Central memory CD4-positive, alpha-beta T cell (primary cell): ENCODE measurements at regions not wholly inside any gene's neighbourhood (a gene's known extent, or its start where the extent isn't known, plus 50 kb on each side); places are given as distances from the start of the nearest gene placed in this dataset.
"Not testable (repeated sequence)": the region's sequence is repeated elsewhere in the genome, so short reads cannot be mapped to it uniquely, and the experiment has no call there.

Experiments
- DNase-seq: peaks from one replicate; pipeline ENCODE4 v3.0.0; 2022

DNA sequence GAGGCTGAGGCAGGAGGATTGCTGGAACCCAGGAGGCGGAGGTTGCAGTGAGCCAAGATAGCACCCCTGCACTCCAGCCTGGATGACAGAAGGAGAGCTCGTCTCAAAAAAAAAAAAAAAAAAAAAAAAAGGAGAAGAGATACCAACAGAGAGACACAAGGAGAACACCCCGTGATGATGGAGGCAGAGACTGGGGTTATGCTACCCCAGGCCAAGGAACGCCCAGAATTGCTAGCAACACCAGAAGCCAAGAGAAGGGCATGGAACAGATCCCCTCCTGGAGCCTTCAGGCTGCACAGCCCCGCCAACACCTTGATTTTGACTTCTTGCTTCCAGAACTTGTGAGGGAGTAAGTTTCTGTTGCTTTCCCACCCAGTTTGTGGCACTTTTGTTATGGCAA, 148.0 kb upstream of the FOXN3 start:
- no peak for DNase-seq

DNA sequence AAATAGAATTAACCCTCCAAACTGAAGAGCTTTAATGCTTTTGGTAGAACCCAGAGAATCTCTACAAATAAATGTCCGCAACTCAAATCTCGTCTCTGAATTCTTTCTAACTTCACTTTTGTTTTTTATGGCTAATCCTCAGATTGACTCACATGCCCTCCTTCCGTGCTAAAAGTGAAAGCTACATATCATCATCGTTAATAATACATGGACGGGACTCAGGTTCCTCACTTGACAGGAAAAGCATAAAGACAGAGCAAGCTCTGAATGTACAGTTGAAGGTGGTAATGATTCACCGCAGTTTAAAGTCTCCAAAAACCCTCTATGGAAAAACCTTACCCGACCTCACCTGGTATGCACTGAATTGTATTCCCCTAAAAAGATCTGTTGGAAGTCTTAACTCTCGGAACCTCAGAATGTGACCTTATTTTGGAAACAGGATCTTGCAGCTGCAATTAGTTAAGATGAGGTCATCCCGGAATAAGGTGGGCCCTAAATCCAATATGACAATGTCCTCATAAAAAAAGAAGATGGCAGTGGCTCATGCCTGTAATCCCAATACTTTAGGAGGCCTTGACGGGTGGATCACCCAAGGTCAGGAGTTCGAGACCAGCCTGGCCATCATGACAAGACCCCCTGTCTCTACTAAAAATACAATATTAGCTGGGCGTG, 147.4 kb upstream of the FOXN3 start:
- no peak for DNase-seq

- DNase-seq, result no peak
Measured at GRCh38 chr14:89563471-89563870, 146.4 kb upstream of the FOXN3 start.

DNA sequence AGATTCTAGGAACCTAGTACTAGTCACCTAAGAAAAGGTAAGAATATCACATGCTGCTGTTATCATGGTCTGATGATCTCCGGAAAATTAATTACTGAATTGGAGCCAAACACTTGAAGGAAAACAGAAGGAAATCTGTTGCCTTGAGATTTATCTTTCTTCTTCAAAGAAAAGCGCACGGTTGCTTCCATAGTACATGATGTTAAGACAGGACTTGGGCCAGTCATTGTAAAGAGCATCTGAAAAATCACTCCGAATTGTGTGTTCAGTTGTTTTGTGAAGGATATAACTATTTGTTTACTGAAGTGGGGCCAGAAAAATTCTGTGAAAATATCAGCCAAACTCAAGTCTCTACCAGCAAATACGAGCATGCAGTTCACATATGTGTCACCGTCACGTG, 134.9 kb upstream of the FOXN3 start:
- DNase-seq, result no peak

DNA sequence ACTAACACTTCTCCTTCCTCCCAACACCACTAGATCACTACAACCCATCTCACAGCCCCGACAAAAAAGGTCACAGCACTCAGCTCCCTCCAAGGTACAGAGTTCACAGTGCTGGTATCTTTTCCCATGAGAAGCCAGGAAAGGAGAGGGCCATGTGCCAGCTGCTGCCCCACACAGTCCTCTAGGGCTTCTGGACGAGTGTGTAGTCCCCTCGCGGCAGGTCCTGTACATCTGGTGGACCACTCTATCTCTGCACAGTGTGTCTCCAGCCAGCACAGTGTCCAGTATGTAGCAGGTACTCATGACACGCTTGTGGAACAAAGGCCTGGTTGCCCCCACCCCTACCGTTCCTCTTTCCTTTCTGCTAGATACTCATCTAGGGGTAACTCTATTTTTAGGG, 134.4 kb upstream of the FOXN3 start:
- no peak for DNase-seq

GRCh38 chr14:89550821-89551220, 133.8 kb upstream of the FOXN3 start:
- DNase-seq, result no peak

DNA sequence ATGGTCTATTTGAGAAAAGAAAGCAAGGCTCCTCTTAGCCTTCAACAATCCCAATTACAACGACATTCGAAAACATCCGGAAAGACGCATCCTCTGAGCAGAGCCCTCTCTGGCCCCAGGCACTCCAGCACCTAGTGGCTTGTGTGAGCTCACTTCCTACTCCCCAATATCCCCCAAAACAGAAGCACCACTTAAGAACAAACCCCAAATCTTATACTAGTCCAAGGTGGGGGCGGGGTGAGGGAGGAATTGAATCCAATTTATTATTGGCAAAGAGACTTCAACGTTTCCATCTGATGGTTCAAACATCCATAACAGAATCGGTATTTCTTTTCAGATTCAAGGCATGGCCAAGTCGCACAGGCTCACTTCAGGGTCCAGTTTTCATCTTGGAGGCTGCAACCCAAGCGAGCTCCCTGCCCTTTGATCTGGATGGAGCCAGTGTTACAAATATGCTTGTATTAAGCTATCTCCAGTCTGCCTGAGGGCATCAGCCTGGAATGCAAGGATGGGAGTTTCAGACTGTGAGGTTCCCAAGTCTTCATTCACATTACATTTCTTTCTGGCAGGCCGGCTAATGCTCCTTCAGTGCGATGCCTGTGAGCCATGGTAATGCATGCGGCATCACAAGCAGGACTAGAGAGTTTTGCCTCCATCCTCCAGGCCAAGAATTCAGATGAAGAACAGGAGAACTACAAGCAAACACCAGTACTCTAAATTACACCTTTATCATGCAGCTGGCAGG, 132.5 kb upstream of the FOXN3 start:
- no peak for DNase-seq

- DNase-seq, result not testable (repeated sequence)
Measured at GRCh38 chr14:89547047-89547446, 130.0 kb upstream of the FOXN3 start.

DNA sequence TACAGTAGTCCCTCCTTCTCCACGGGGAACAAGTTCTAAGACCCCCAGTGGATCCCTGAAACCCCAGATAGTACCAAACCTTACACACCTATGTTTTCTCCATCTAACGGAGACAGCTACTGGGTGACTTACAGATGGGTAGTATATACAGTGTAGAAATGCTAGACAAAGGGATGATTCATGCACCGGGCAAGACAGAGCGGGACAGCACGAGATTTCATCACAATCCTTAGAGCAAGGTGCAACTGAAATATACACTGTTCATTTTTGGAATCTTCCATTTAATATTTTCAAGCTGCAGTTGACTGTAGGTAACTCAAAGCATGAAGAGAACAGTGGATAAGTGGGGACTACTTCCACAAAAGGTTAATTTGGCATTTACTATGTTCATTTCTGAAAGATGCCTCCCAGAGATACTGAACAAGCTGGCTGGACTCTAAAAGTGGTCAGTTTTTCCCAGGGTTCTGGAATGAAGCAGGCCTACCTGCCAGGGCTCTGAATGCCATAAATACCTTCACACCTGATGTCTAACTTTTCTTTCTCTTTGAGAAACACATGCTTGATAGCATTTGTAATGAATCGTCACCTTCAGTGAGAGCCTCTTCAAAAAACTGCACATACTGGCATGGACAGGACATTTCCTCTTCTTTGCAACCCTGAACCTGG, 127.7 kb upstream of the FOXN3 start:
- no peak for DNase-seq

- DNase-seq, result no peak
Measured at GRCh38 chr14:89543425-89543790, 126.4 kb upstream of the FOXN3 start.

- DNase-seq, result no peak
Measured at GRCh38 chr14:89542786-89543424, 125.9 kb upstream of the FOXN3 start.

DNA sequence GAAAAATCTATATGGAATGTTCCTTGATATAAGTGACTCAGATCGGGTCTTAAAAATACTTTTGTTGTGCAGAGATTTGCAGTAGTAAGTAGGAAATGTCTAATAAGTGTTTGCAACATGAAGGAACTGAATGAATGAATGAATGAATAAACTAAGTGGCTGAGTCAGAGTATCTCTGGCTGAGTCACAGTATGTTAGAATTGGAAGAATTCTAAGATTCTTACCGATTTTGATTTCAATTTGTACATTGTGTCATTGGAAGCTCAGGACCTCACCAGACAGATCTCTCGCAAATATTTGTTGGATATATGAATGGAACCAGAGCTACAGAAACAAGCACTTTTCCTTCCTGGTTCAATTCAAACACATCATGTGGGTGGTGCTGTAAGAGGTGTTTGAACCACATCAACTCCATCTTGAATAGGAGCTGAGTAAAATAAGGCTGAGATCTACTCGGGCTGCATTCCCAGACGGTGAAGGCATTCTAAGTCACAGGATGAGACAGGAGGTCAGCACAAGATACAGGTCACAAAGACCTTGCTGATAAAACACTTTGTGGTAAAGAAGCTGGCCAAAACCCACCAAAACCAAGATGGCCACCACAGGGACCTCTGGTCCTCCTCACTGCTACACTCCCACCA, 123.9 kb upstream of the FOXN3 start:
- DNase-seq, result no peak

DNA sequence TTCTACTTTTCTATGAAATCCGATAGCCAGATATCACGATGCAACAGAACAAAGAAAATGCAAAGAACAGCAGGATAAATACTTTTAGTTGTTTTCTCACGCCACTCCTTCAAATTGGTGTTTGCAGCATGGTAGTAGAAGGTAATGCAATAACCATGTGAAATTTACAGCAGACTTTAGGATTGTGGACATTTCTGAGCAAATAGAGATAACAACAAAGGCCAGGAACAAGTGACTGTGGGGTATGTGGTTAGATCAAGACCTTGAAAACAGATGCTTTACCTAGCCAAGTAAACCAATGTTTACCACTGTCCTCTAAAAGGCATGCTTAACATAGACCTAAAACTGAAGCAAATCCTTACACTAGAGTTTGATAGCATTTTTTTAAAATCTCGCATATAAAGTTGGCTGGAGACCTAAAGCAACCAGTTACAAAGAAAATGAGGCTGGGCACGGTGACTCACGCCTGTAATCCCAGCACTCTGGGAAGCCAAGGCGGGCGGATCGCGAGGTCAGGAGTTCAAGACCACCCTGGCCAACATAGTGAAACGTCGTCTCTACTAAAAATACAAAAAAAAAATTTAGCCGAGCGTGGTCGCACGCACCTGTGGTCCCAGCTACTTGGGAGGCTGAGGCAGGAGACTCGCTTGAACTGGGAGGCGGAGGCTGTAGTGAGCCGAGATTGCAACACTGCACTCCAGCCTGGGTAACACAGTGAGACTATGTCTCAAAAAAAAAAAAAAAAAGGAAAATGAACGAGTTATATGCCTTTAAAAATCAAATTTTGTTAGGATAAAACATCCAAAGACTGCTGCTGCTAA, 123.2 kb upstream of the FOXN3 start:
- DNase-seq, result no peak

DNA sequence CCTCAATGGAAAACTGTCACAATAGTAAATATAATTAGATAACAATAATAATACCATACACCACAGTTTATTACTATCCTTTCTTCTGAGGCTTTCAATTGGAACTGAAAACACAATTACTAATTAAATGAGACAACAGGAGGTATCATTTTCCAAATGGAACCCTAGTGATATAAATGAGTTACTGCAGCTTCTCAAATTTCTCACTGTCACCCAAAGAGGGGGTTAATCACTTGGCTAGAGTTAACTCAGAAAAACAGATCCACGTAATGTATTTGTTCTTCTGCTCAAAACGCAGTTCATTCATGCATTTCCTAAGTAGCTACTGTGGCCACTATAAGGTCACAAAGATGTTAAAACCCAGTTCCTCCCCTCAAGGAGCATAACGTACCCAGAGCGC, 120.9 kb upstream of the FOXN3 start:
- DNase-seq, result no peak

DNA sequence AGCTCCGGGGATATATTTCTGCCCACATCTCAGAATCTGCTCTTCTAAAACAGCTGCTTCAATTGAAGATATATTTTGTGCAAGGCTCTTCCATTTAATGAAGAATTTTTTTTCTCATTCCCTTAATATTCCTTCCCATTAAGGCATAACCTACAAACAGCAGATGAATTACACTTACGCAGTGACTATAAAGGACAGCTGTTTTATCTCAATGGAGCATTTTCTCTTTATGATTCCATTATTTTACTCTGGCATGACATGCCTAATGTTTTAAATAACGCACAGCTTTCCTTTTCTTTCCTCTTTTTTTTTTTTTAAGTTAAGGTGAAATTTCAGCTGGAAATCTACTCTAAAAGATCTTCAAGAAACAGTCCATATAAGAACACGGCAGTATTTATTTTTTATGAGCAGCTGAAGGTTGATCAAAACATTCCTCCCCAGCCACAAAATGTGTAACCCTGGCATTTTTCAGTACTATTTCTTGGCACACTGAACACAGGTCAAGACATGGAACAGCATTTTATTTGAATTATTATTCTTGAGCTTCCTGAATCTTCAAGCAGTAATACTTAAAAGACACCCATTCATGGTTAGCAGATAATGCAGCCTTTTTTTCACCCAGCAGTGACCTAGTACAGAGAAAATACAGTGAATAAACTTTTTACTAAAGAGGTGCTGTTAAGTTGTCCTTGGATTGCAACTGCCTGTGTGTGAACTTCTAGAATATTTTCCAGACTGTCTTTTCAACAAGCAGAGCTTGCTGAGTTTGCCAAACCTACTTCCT, 118.1 kb upstream of the FOXN3 start:
- no peak for DNase-seq

GRCh38 chr14:89533766-89534165, 116.7 kb upstream of the FOXN3 start:
- DNase-seq, result no peak

GRCh38 chr14:89533136-89533535, 116.1 kb upstream of the FOXN3 start:
- DNase-seq, result no peak

DNA sequence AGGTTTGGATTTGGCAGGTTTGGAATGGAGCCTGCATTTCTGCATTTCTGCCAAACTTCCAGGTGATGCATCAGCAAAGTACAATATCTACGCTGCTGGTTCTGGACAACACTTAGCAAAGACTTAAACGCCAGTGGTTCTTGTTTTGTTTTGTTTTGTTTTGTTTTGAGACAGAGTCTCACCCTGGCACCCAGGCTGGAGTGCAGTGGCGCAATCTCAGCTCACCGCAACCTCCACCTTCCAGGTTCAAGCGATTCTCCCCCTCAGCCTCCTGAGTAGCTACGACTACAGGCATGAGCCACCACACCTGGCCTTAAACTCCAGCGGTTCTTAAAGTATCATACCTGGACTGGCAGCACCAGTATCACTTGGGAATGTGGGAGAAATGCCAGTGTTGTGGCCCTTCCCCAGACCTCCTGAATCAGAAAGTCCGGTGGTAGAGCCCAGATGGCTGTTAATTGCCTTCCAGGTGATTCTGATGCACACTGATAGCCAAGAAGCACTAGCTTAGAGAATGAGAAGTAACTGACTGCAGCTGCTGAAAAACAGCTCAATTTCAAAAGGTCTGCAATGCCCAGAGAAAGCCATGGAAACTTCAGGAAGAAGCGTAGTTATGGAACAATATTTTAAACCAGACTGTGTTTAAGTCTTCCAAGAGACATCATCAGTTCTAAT, 114.8 kb upstream of the FOXN3 start:
- no peak for DNase-seq

GRCh38 chr14:89524990-89525667, 108.1 kb upstream of the FOXN3 start:
- no peak for DNase-seq

GRCh38 chr14:89524412-89524811, 107.4 kb upstream of the FOXN3 start:
- DNase-seq, result no peak
